ENCODE measurements at regions not wholly inside any gene's neighbourhood (a gene's known extent, or its start where the extent isn't known, plus 50 kb on each side); places are given as distances from the start of the nearest gene placed in this dataset.
"Not testable (repeated sequence)": the region's sequence is repeated elsewhere in the genome, so short reads cannot be mapped to it uniquely, and the experiment has no call there.

- H3K4me3 Mint-ChIP-seq = peak overlapping the region; percentile 14; the same call in 1 of the 2 replicates
- DNase-seq (ENCODE audit: low spot score) = no peak
- TF ChIP-seq ZNF425 (CRISPR knock-in tag; conservative IDR thresholded peaks at IDR 0.05) (no peak), NR2C2 (CRISPR knock-in tag; IDR thresholded peaks at IDR 0.05) (no peak), MAX (CRISPR knock-in tag; IDR thresholded peaks at IDR 0.05) (0 out of 2 replicates have a peak, but pooled peaks have one; percentile 16), PREB (CRISPR knock-in tag; IDR thresholded peaks at IDR 0.05; ENCODE audit: borderline replicate concordance) (no peak)
- peak overlapping the region; percentile 99 for H3K27ac Mint-ChIP-seq
- peaks cover 2% of the 10 kb centered on the region; the same call in 1 of the 2 replicates for H3K27me3 Mint-ChIP-seq (ENCODE audit: low read depth)
- H3K9me3 Mint-ChIP-seq = peaks cover 19% of the 10 kb centered on the region
- ChIA-PET POLR2A (interaction anchor here (0.6 kb wide), 1 partner anchor 11 kb away, joined by 3 read pairs; no protein-coding TSS in a partner anchor), CTCF (no interaction called here)
- H3K4me1 Mint-ChIP-seq = peaks cover 55% of the 10 kb centered on the region
- ATAC-seq = peak; percentile 86
- H3K36me3 Mint-ChIP-seq = peaks cover 47% of the 10 kb centered on the region
Measured at GRCh38 chr4:64737026-64737853, 328.0 kb upstream of the TECRL start.

GRCh38 chr4:64729561-64729960 is 320.3 kb upstream of the TECRL start:
- POLR2A ChIA-PET = no interaction called here
- ATAC-seq (peak; percentile 50), DNase-seq (ENCODE audit: low spot score) (peak; percentile 19)
- peak overlapping the region; percentile 48 for H3K4me3 Mint-ChIP-seq
- TF ChIP-seq SP1 (CRISPR knock-in tag; conservative IDR thresholded peaks at IDR 0.05) = no peak
- TF ChIP-seq CREB1 (CRISPR knock-in tag; IDR thresholded peaks at IDR 0.05) = no peak
- H3K9me3 Mint-ChIP-seq = peaks cover 27% of the 10 kb centered on the region
- H3K27me3 Mint-ChIP-seq (ENCODE audit: low read depth) = peaks cover 2% of the 10 kb centered on the region; the same call in 1 of the 2 replicates
- H3K36me3 Mint-ChIP-seq = peaks cover 48% of the 10 kb centered on the region
- CTCF ChIA-PET = no interaction called here
- H3K4me1 Mint-ChIP-seq = peaks cover 60% of the 10 kb centered on the region
- H3K27ac Mint-ChIP-seq = peak overlapping the region; percentile 99

GRCh38 chr4:64727960-64728359 is 318.7 kb upstream of the TECRL start:
- H3K4me3 Mint-ChIP-seq = peak overlapping the region; percentile 41
- DNase-seq (ENCODE audit: low spot score) (peak; percentile 51), ATAC-seq (peak; percentile 73)
- H3K4me1 Mint-ChIP-seq = peaks cover 54% of the 10 kb centered on the region
- H3K27me3 Mint-ChIP-seq (ENCODE audit: low read depth) = peaks cover 2% of the 10 kb centered on the region; the same call in 1 of the 2 replicates
- POLR2A ChIA-PET = no interaction called here
- TF ChIP-seq ZNF121 (CRISPR knock-in tag; IDR thresholded peaks at IDR 0.05) (no peak), TEAD1 (CRISPR knock-in tag; IDR thresholded peaks at IDR 0.05) (0 out of 2 replicates have a peak, but pooled peaks have one; percentile 55), FOXP4 (CRISPR knock-in tag; IDR thresholded peaks at IDR 0.05) (peak; percentile 32; the same call in 1 of the 2 replicates), CTCF (IDR thresholded peaks at IDR 0.05) (no peak), PRRX2 (CRISPR knock-in tag; IDR thresholded peaks at IDR 0.05) (no peak), IRF2 (CRISPR knock-in tag; IDR thresholded peaks at IDR 0.05; ENCODE audit: borderline replicate concordance, low read depth) (no peak)
- peak overlapping the region; percentile 99 for H3K27ac Mint-ChIP-seq
- CTCF ChIA-PET = interaction anchor here (1.5 kb wide), 1 partner anchor 184 kb away, joined by 3 read pairs; no protein-coding TSS in a partner anchor
- peaks cover 29% of the 10 kb centered on the region for H3K9me3 Mint-ChIP-seq
- peaks cover 39% of the 10 kb centered on the region for H3K36me3 Mint-ChIP-seq

- Mint-ChIP-seq H3K27ac (peak overlapping the region; percentile 99), H3K9me3 (peaks cover 26% of the 10 kb centered on the region), H3K36me3 (peaks cover 37% of the 10 kb centered on the region), H3K4me1 (peaks cover 54% of the 10 kb centered on the region)
- DNase-seq (ENCODE audit: low spot score); H3K4me3 Mint-ChIP-seq; H3K27me3 Mint-ChIP-seq (ENCODE audit: low read depth); POLR2A ChIA-PET: not testable (repeated sequence)
- ATAC-seq = peak; percentile 11
- CTCF ChIA-PET = interaction anchor here (1.5 kb wide), 1 partner anchor 185 kb away, joined by 3 read pairs; no protein-coding TSS in a partner anchor
Measured at GRCh38 chr4:64727391-64727790, 318.1 kb upstream of the TECRL start.
